Liver (tissue), 7 donors: ENCODE measurements at regions not wholly inside any gene's neighbourhood (a gene's known extent, or its start where the extent isn't known, plus 50 kb on each side); places are given as distances from the start of the nearest gene placed in this dataset.

Experiments used
- DNase-seq: peaks from one replicate; pipeline ENCODE4 v3.0.0-alpha.2; 2017; ENCODE audit warnings: low spot score
- H3K27ac ChIP-seq, 2 donors: one replicate each; pipeline ENCODE4 v1.7.0; 2013; ENCODE audit warnings: inconsistent platforms in 2 of 2, low read length in 2 of 2, control low read depth in 1 of 2, low read depth in 1 of 2, mild to moderate bottlenecking in 1 of 2
- H3K27me3 ChIP-seq, 4 donors: one replicate each; pipeline versions ENCODE4 v1.6.1 to v1.7.0; 2013; ENCODE audit warnings: low read length in 3 of 4, inconsistent platforms in 1 of 4, mild to moderate bottlenecking in 1 of 4, moderate library complexity in 1 of 4; ENCODE audit not compliant: control insufficient read depth in 4 of 4, insufficient read depth in 4 of 4
- H3K36me3 ChIP-seq, 4 donors: one replicate each; pipeline versions ENCODE4 v1.6.1 to v1.7.0; 2013; ENCODE audit warnings: low read length in 3 of 4, mild to moderate bottlenecking in 3 of 4, low read depth in 1 of 4, moderate library complexity in 1 of 4; ENCODE audit not compliant: control insufficient read depth in 4 of 4, insufficient read depth in 3 of 4
- H3K4me1 ChIP-seq, 4 donors: one replicate each; pipeline versions ENCODE4 v1.6.1 to v1.7.0; 2013; ENCODE audit warnings: low read length in 3 of 4, mild to moderate bottlenecking in 3 of 4, moderate library complexity in 1 of 4; ENCODE audit not compliant: control insufficient read depth in 4 of 4, insufficient read depth in 4 of 4
- H3K4me3 ChIP-seq, 3 donors: one replicate each; pipeline versions ENCODE4 v1.6.1 to v1.7.0; 2013; ENCODE audit warnings: low read length in 3 of 3, control low read depth in 1 of 3, low read depth in 1 of 3, mild to moderate bottlenecking in 1 of 3
- H3K9ac ChIP-seq, 2 donors: one replicate each; pipeline ENCODE4 v1.7.0; 2013; ENCODE audit warnings: low read length in 2 of 2, mild to moderate bottlenecking in 2 of 2, moderate library complexity in 2 of 2, control low read depth in 1 of 2, low read depth in 1 of 2
- H3K9me3 ChIP-seq, 4 donors: one replicate each; pipeline versions ENCODE4 v1.6.1 to v1.7.0; 2013; ENCODE audit warnings: low read length in 3 of 4; ENCODE audit not compliant: control insufficient read depth in 4 of 4
- ATF3 ChIP-seq: IDR thresholded peaks from 2 replicates; pipeline ENCODE4 v1.6.1; 2016; ENCODE audit warnings: antibody characterized with exemption
- CTCF ChIP-seq: fragments of 150-350 bp; IDR thresholded peaks from 2 replicates; pipeline ENCODE4 v1.5.1; 2017; ENCODE audit warnings: improper control_type of control experiment, low read depth, low read length; ENCODE audit not compliant: missing input control
- EGR1 ChIP-seq, 2 donors: IDR thresholded peaks; 2 replicates each; pipeline ENCODE4 v1.6.1; 2016 to 2018; ENCODE audit warnings: antibody characterized with exemption in 2 of 2, low read depth in 2 of 2
- FOXA1 ChIP-seq: IDR thresholded peaks from 2 replicates; pipeline ENCODE4 v1.6.1; 2016; ENCODE audit warnings: antibody characterized with exemption
- FOXA2 ChIP-seq: IDR thresholded peaks from 2 replicates; pipeline ENCODE4 v1.6.1; 2016; ENCODE audit warnings: antibody characterized with exemption
- GABPA ChIP-seq, 2 donors: IDR thresholded peaks in 1 of 2; conservative IDR thresholded peaks in 1 of 2; 2 replicates each; pipeline ENCODE4 v1.6.1; 2016; ENCODE audit warnings: antibody characterized with exemption in 2 of 2, mild to moderate bottlenecking in 1 of 2, moderate library complexity in 1 of 2
- HNF4A ChIP-seq, 2 donors: conservative IDR thresholded peaks; 2 replicates each; pipeline ENCODE4 v1.6.1; 2016; ENCODE audit warnings: antibody characterized with exemption in 2 of 2, mild to moderate bottlenecking in 2 of 2
- HNF4G ChIP-seq: IDR thresholded peaks from 2 replicates; pipeline ENCODE4 v1.6.1; 2016; ENCODE audit warnings: antibody characterized with exemption
- JUND ChIP-seq, 2 donors: IDR thresholded peaks; 2 replicates each; pipeline ENCODE4 v1.6.1; 2016; ENCODE audit warnings: antibody characterized with exemption in 2 of 2
- MAX ChIP-seq: IDR thresholded peaks from 2 replicates; pipeline ENCODE4 v1.6.1; 2016; ENCODE audit warnings: antibody characterized with exemption
- NR2F2 ChIP-seq: IDR thresholded peaks from 2 replicates; pipeline ENCODE4 v1.6.1; 2016; ENCODE audit warnings: antibody characterized with exemption
- RAD21 ChIP-seq, 2 donors: IDR thresholded peaks; 2 replicates each; pipeline ENCODE4 v1.6.1; 2016; ENCODE audit warnings: antibody characterized with exemption in 2 of 2, mild to moderate bottlenecking in 2 of 2
- REST ChIP-seq: IDR thresholded peaks from 2 replicates; pipeline ENCODE4 v1.6.1; 2016; ENCODE audit warnings: antibody characterized with exemption, mild to moderate bottlenecking
- RXRA ChIP-seq, 2 donors: IDR thresholded peaks; 2 replicates each; pipeline ENCODE4 v1.6.1; 2017 to 2018; ENCODE audit warnings: antibody characterized with exemption in 2 of 2, mild to moderate bottlenecking in 1 of 2
- SP1 ChIP-seq: IDR thresholded peaks from 2 replicates; pipeline ENCODE4 v1.6.1; 2018; ENCODE audit warnings: antibody characterized with exemption, mild to moderate bottlenecking
- TAF1 ChIP-seq: conservative IDR thresholded peaks from 2 replicates; pipeline ENCODE4 v1.6.1; 2016; ENCODE audit warnings: antibody characterized with exemption, mild to moderate bottlenecking
- YY1 ChIP-seq: IDR thresholded peaks from 2 replicates; pipeline ENCODE4 v1.6.1; 2016; ENCODE audit warnings: antibody characterized with exemption, mild to moderate bottlenecking
- ZBTB33 ChIP-seq: IDR thresholded peaks from 2 replicates; pipeline ENCODE4 v1.6.1; 2016; ENCODE audit warnings: antibody characterized with exemption
- donor health status: healthy.
- donor health status: healthy.
- donor health status: healthy.
- donor health status: healthy.

GRCh38 chr2:234770715-234771141, 181.1 kb upstream of the SH3BP4 start:
- H3K27me3 ChIP-seq = no peaks in the 10 kb centered on the region
- H3K27ac ChIP-seq = peak overlapping the region; percentile 68 to 87
- peak overlapping the region; percentile 8 to 55 (median 49) for H3K4me3 ChIP-seq
- TF ChIP-seq YY1 (peak; percentile 86), ATF3 (peak; percentile 70), CTCF (peak; percentile 19), EGR1 (IDR thresholded peaks at IDR 0.05; ENCODE audit: low read depth in 2 of 2) (peak; percentile 67 to 76), ZBTB33 (peak; percentile 87), NR2F2 (peak; percentile 37), RAD21 (IDR thresholded peaks at IDR 0.05) (peak; percentile 71 to 81), FOXA1 (peak; percentile 40), MAX (peak; percentile 84), SP1 (peak; percentile 90), JUND (IDR thresholded peaks at IDR 0.05) (peak; percentile 75 to 96), FOXA2 (peak; percentile 59), HNF4A (conservative IDR thresholded peaks at IDR 0.05) (peak; percentile 97), RXRA (IDR thresholded peaks at IDR 0.05) (peak; percentile 93 to 97), REST (peak; percentile 64), HNF4G (peak; percentile 83), GABPA (IDR thresholded peaks at IDR 0.05 in 1 of 2, conservative IDR thresholded peaks at IDR 0.05 in 1 of 2) (peak in 1 of 2 donors; percentile 33), TAF1 (peak; percentile 46)
- peaks cover 6 to 42% (median 22%) of the 10 kb centered on the region in 4 donors for H3K4me1 ChIP-seq
- H3K9ac ChIP-seq = peak overlapping the region; percentile 2 to 62
- DNase-seq = no peak
- no peaks in the 10 kb centered on the region for H3K9me3 ChIP-seq
- H3K36me3 ChIP-seq = no peaks in the 10 kb centered on the region
